ENCODE measurements at regions not wholly inside any gene's neighbourhood (a gene's known extent, or its start where the extent isn't known, plus 50 kb on each side); places are given as distances from the start of the nearest gene placed in this dataset.

GRCh38 chr17:71631483-71631882 is 489.3 kb upstream of the SOX9 start:
- TF ChIP-seq CTCF (conservative IDR thresholded peaks at IDR 0.05; ENCODE audit: low read depth, low read length) = no peak
- TF ChIP-seq EZH2 (IDR thresholded peaks at IDR 0.05; ENCODE audit: borderline replicate concordance, low read depth, low read length, poor library complexity, severe bottlenecking) = no peak
